ENCODE measurements at regions not wholly inside any gene's neighbourhood (a gene's known extent, or its start where the extent isn't known, plus 50 kb on each side); places are given as distances from the start of the nearest gene placed in this dataset.

GRCh38 chr18:28691496-28691840 is 514.5 kb upstream of the CDH2 start (continued):
- TF ChIP-seq ATF4 (CRISPR knock-in tag; IDR thresholded peaks at IDR 0.05) (no peak), ZZZ3 (CRISPR knock-in tag; IDR thresholded peaks at IDR 0.05; ENCODE audit: borderline replicate concordance) (no peak), RNF219 (CRISPR knock-in tag; IDR thresholded peaks at IDR 0.05) (no peak), ZNF207 (IDR thresholded peaks at IDR 0.05; ENCODE audit: borderline replicate concordance) (no peak), TGIF2 (CRISPR knock-in tag; IDR thresholded peaks at IDR 0.05) (no peak), HIC2 (CRISPR knock-in tag; IDR thresholded peaks at IDR 0.05; ENCODE audit: low read depth) (no peak), KIAA2018 (CRISPR knock-in tag; IDR thresholded peaks at IDR 0.05; ENCODE audit: borderline replicate concordance) (no peak), ZNF790 (CRISPR knock-in tag; IDR thresholded peaks at IDR 0.05; ENCODE audit: borderline replicate concordance) (no peak), BCL6 (CRISPR knock-in tag; IDR thresholded peaks at IDR 0.05) (no peak), MAFK (conservative IDR thresholded peaks at IDR 0.05 in 1 of 2, IDR thresholded peaks at IDR 0.05 in 1 of 2; ENCODE audit: low read length in 2 of 2) (no peak)
